ENCODE measurements at regions not wholly inside any gene's neighbourhood (a gene's known extent, or its start where the extent isn't known, plus 50 kb on each side); places are given as distances from the start of the nearest gene placed in this dataset.

DNA sequence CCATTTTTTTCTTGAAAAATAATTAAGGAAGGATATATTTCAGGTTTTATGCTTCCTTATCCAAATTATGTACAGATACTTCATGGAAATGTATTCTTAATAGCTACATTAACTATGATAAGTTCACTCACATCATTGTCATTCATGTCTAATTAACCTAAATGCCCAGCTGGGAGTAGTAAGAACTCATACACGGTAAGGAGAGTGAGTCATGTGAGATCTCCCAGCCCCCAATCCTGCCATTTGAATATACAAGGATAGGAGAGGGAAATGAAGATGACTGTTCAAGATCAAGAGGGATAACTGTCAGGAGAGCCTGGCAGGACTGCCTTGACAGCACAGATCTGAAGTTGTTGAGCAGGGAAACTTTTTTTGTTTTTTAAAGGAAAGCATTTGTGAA is 343.4 kb upstream of the USP15 start:
- H3K4me1 Mint-ChIP-seq = no peaks in the 10 kb centered on the region
- no peaks in the 10 kb centered on the region for H3K36me3 Mint-ChIP-seq (ENCODE audit: low read depth)
- H3K27me3 Mint-ChIP-seq = no peaks in the 10 kb centered on the region
- no peak overlapping the region for H3K4me3 Mint-ChIP-seq
- H3K9me3 Mint-ChIP-seq = peaks cover 10% of the 10 kb centered on the region
- ATAC-seq (replicated peaks) = no peak
- H3K27ac Mint-ChIP-seq = no peak overlapping the region

DNA sequence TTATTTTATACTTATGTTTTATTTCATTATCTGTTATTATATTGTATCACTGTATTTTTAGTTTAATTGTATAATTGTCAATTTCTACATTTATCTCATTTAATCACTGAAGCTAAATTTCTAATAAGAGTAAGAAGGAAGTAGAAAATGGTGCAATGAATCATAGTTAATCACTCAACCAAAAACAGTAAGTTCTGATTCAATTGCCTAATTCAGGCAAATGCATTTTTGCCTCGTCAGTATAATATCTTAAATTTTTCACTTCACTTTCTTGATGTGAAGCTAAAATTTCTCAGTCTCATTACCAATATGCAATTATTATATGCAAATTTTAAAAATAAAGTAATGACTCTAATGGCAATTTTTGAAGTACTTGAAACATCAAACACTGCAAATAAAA is 340.5 kb upstream of the USP15 start:
- Mint-ChIP-seq H3K36me3 (ENCODE audit: low read depth) (no peaks in the 10 kb centered on the region), H3K9me3 (peaks cover 13% of the 10 kb centered on the region), H3K4me3 (no peak overlapping the region), H3K4me1 (no peaks in the 10 kb centered on the region), H3K27me3 (no peaks in the 10 kb centered on the region), H3K27ac (no peak overlapping the region)
- ATAC-seq (replicated peaks) = no peak

DNA sequence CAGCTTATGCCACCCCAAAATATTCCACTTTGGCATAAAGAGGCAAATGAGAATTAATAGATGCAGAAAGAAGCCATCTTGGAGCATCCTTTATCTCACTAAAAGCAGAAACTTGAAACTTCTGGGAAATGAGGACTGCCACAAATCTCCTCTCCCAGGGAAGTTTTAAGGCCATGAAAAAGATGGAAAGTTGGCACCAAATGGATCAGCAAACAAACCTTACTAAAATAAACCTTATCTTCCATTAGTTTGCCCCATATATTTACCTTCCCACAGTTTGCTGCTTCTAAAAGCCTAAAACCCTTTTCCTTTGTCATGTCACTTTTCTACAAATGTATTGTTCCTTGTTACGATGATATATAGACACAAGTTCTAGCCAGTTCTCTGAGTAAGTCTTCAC is 340.0 kb upstream of the USP15 start:
- Mint-ChIP-seq H3K36me3 (ENCODE audit: low read depth) (no peaks in the 10 kb centered on the region), H3K9me3 (peaks cover 15% of the 10 kb centered on the region), H3K27ac (no peak overlapping the region), H3K4me1 (no peaks in the 10 kb centered on the region), H3K27me3 (no peaks in the 10 kb centered on the region), H3K4me3 (no peak overlapping the region)
- ATAC-seq (replicated peaks) = no peak

DNA sequence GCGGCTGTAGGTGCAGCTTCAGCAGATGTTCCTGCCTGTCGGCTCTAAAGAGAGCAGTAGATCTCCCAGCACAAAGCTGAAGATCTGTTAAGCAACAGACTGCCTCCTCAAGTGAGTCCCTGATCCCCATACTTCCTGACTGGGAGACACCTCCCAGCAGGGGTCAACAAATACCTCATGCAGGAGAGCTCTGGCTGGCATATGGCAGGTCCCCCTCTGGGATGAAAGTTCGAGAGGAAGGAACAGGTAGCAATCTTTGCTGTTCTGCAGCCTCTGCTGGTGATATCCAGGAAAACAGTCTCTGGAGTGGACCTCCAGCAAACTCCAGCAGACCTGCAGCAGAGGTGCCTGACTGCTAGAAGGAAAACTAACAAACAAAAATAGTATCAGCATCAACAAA is 337.1 kb upstream of the USP15 start:
- Mint-ChIP-seq H3K4me1 (no peaks in the 10 kb centered on the region), H3K36me3 (ENCODE audit: low read depth) (no peaks in the 10 kb centered on the region), H3K9me3 (peaks cover 25% of the 10 kb centered on the region), H3K27ac (no peak overlapping the region), H3K4me3 (no peak overlapping the region), H3K27me3 (no peaks in the 10 kb centered on the region)
- ATAC-seq (replicated peaks) = no peak

DNA sequence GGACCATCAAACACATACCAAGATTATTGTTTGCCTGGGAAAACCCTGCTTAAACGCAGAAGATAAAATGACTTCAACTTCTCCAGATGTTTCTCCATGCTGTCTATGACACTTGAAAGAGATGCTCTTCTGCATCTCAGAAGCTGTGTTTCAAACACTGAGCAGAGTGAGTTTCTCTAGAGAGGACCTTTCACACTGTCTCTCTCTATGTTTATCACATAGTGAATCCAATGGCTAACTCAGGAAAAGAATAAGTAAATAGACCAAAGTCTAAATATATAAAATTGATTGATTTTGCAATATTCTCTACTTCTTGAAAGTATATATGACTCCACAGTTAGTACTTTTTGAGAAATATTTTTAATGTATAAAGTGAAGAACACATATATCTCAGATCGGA is 325.6 kb upstream of the USP15 start:
- Mint-ChIP-seq H3K9me3 (peaks cover 9% of the 10 kb centered on the region), H3K4me1 (no peaks in the 10 kb centered on the region), H3K4me3 (no peak overlapping the region), H3K27ac (no peak overlapping the region), H3K36me3 (ENCODE audit: low read depth) (no peaks in the 10 kb centered on the region), H3K27me3 (no peaks in the 10 kb centered on the region)
- ATAC-seq (replicated peaks) = no peak

DNA sequence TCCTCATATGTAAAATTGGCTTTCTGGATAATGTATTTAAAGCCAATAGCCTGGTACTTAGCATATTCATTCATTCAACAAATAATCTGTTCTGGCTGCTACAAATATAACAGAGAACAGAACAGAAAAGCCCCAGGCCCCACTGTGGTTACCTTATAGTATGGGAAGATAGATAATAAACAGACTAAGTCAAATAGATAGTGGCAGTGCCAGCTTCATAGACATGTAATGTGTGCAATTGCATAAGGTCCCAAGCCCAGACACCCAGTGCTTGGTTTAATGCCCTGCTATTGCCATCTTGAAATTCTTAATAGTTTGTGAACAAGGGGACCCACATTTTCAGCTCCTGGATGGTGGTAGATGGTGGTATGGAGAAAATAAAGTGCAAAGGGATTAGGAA is 320.2 kb upstream of the USP15 start:
- Mint-ChIP-seq H3K36me3 (ENCODE audit: low read depth) (no peaks in the 10 kb centered on the region), H3K27me3 (no peaks in the 10 kb centered on the region), H3K9me3 (peaks cover 11% of the 10 kb centered on the region), H3K4me3 (no peak overlapping the region), H3K27ac (no peak overlapping the region), H3K4me1 (no peaks in the 10 kb centered on the region)
- ATAC-seq (replicated peaks) = no peak

DNA sequence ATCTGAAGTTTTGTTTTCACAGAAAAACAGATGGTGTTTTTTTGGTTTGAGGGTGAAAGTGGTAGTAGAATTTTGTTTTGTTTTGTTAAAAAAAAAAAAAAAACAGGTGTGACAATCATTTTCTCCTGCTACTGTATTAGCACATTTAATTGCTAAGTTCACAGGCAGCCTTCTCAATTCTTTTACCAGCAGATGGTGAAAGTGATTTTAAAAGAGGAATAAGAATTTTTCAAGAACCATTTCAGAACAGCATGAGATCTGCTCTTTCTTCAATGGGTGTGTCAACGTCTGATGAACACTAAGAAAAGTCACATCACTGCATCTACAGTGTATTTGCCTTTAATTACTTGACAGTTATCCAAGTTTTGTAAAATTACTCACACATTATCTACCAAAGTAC is 303.7 kb upstream of the USP15 start:
- H3K9me3 Mint-ChIP-seq = no peaks in the 10 kb centered on the region
- no peaks in the 10 kb centered on the region for H3K36me3 Mint-ChIP-seq (ENCODE audit: low read depth)
- no peak for ATAC-seq (replicated peaks)
- H3K27ac Mint-ChIP-seq = no peak overlapping the region
- no peaks in the 10 kb centered on the region for H3K27me3 Mint-ChIP-seq
- no peak overlapping the region for H3K4me3 Mint-ChIP-seq
- H3K4me1 Mint-ChIP-seq = no peaks in the 10 kb centered on the region

DNA sequence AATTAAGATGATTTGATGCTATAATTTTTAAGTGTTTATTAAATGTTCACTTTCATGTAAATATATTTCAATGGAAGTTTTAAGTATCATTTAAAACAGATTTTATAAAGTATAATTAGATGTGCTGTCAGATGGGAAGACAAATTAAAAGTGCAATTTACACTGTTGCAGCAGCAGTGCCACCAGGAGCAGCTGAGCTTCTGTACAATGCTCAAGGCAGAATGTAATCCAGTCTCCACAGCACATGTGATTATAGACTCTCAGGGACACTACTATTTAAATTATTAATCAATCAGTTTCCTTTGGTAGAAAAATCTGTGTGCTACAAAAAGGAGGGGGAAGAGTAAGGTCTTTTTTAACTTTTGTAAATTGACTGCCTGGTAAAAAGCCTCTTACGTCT is 285.7 kb upstream of the USP15 start:
- Mint-ChIP-seq H3K4me3 (no peak overlapping the region), H3K9me3 (peaks cover 4% of the 10 kb centered on the region), H3K36me3 (ENCODE audit: low read depth) (no peaks in the 10 kb centered on the region), H3K4me1 (no peaks in the 10 kb centered on the region), H3K27me3 (no peaks in the 10 kb centered on the region), H3K27ac (no peak overlapping the region)
- no peak for ATAC-seq (replicated peaks)

DNA sequence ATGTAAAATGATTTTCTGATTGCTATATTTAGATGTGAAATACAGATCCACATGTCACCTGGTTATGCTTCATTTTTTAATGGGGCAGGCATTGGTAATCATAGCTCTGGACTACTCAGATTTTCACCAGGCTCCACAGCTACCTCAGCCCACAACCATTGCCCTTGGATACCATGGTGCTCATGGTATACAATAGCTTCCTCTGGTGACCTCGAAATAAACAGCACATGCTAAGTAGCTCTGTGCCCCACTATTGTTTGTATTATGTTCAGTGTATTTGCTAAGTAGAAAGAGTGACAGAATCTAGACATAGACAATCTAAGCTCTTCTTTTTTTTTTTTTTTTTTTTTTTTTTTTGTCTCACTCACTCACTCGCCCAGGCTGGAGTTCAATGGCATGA is 274.4 kb upstream of the USP15 start:
- Mint-ChIP-seq H3K27ac (no peak overlapping the region), H3K36me3 (ENCODE audit: low read depth) (no peaks in the 10 kb centered on the region), H3K9me3 (no peaks in the 10 kb centered on the region), H3K27me3 (no peaks in the 10 kb centered on the region), H3K4me3 (no peak overlapping the region), H3K4me1 (no peaks in the 10 kb centered on the region)
- ATAC-seq (replicated peaks) = no peak

DNA sequence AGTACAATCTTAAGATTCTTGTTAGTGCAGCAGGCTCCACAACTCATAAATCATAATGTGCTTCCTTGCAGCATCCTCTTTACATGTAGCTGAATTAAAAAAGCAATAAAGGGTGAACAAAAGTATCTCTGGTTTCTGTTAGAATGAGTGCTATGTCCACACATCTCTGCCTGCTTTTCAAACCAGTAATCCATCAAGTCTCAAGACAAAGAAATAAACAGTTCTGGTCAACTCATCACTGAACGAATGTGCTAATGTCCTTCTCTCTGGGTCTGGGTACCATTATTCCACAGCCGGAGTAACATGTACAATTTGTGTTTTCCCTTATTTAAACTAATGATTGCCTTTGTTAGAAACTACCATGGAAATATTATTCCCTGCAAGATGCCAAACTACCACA is 273.0 kb upstream of the USP15 start:
- Mint-ChIP-seq H3K9me3 (no peaks in the 10 kb centered on the region), H3K4me1 (no peaks in the 10 kb centered on the region), H3K4me3 (no peak overlapping the region), H3K27ac (no peak overlapping the region), H3K27me3 (no peaks in the 10 kb centered on the region), H3K36me3 (ENCODE audit: low read depth) (no peaks in the 10 kb centered on the region)
- ATAC-seq (replicated peaks) = no peak

DNA sequence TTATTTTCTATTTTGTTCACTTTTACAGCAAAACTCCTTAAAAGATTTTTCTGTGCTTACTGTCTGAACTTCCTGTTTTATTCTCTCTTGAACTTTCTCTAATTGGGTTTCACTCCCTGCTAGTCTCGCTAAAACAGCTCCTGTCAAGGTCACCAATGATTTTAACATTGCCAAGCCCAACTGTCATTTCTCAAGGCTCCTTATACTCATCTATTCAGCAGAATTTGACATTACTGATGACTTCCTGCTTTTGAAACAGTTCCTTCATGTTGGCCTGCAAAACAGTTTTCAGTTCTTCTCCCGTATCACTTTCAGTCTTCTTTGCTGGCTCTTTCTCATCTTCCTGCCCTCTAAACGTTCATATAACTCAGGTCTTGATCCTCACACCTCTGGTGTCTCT is 268.5 kb upstream of the USP15 start:
- H3K27ac Mint-ChIP-seq = no peak overlapping the region
- H3K36me3 Mint-ChIP-seq (ENCODE audit: low read depth) = no peaks in the 10 kb centered on the region
- no peaks in the 10 kb centered on the region for H3K27me3 Mint-ChIP-seq
- no peak for ATAC-seq (replicated peaks)
- H3K4me3 Mint-ChIP-seq = no peak overlapping the region
- no peaks in the 10 kb centered on the region for H3K9me3 Mint-ChIP-seq
- H3K4me1 Mint-ChIP-seq = no peaks in the 10 kb centered on the region

DNA sequence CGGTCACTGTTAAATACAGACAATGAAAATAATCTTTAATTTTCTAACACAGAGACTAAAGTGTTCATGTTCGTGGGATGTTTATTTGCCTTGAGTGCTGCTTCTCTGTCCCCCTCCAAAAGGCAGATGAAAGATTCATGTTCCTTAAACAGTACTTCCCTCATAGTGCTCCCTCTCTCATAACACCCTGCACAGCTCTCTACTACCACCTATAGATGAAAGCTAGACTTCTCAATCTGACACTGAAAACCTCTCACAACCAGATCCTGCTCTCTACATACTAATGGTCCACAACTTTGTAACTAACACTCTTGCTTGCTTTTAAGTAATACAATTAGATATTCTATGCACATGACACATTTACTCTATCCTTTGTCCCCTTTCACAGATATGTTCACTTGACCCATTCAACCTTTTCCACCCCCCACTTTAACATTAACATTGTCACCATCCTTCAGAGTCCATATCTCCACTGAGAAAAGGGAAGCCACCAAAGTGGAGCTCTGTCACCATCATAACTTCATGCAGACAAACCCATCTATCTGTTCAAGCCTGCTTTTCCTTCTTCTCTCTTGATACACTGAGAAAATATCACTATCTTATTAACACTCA is 266.4 kb upstream of the USP15 start:
- H3K27me3 Mint-ChIP-seq = peaks cover 5% of the 10 kb centered on the region
- H3K4me3 Mint-ChIP-seq = no peak overlapping the region
- no peaks in the 10 kb centered on the region for H3K36me3 Mint-ChIP-seq (ENCODE audit: low read depth)
- H3K27ac Mint-ChIP-seq = no peak overlapping the region
- ATAC-seq (replicated peaks) = no peak
- no peaks in the 10 kb centered on the region for H3K9me3 Mint-ChIP-seq
- no peaks in the 10 kb centered on the region for H3K4me1 Mint-ChIP-seq

DNA sequence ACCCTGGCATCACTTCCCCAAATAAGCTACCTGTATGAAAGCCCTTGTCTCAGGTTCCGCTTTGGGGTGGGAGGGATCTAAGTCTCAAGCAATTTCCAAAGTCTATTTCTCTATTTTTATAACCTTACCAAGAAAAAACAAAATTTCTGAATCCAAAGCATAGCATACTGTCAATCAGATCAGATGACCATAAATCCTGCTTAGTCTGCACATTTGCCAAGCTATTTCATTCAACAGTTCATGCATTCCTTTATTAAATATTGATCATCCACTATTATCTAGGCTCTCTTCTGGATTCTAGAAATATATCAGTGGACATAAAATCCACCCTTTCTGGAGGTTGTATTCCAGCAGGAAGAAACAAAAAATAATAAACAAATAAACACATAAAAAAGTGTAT is 263.5 kb upstream of the USP15 start:
- peaks cover 5% of the 10 kb centered on the region for H3K27me3 Mint-ChIP-seq
- ATAC-seq (replicated peaks) = no peak
- H3K27ac Mint-ChIP-seq = no peak overlapping the region
- H3K4me1 Mint-ChIP-seq = no peaks in the 10 kb centered on the region
- no peaks in the 10 kb centered on the region for H3K9me3 Mint-ChIP-seq
- H3K4me3 Mint-ChIP-seq = no peak overlapping the region
- H3K36me3 Mint-ChIP-seq (ENCODE audit: low read depth) = no peaks in the 10 kb centered on the region

DNA sequence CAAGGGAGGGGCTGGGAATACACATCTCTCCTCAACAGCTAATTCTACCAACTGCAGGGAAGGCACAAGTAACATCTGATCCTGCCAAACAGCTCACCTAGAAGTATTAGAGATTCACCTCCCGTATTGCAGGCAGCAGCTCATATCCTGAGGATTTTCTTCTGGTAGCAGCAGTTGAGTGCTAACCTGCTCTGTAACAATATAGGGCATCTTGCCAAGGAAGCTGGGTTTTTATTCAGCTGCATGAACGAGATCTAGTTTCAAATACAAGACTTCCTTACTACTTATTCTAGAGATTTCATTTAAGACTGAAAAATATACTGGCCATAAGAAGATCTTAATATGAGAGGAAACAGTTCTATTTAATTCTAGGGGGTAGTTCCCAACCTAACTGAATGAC is 261.4 kb upstream of the USP15 start:
- Mint-ChIP-seq H3K27me3 (peaks cover 5% of the 10 kb centered on the region), H3K4me1 (no peaks in the 10 kb centered on the region), H3K9me3 (no peaks in the 10 kb centered on the region), H3K4me3 (no peak overlapping the region), H3K27ac (no peak overlapping the region), H3K36me3 (ENCODE audit: low read depth) (no peaks in the 10 kb centered on the region)
- no peak for ATAC-seq (replicated peaks)

DNA sequence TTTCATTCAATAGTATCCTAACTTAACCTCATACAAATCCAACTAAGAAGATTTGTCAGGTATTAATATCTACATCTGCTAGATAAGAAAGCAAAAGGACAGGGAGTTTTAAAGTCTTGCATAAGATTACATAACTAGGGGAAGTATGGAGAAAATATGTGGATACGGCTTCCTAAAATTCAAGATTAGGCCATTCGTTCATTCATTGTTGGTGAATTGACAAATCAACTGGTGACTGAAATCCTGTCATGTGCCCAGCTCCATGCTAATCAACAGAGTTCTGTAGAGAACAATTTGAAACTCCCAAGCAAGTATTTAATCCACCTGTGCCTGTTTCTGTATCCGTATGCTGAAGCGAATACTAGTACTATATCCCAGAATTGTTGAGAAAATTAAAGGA is 260.9 kb upstream of the USP15 start:
- H3K4me1 Mint-ChIP-seq = no peaks in the 10 kb centered on the region
- no peak for ATAC-seq (replicated peaks)
- no peaks in the 10 kb centered on the region for H3K9me3 Mint-ChIP-seq
- H3K36me3 Mint-ChIP-seq (ENCODE audit: low read depth) = no peaks in the 10 kb centered on the region
- no peak overlapping the region for H3K4me3 Mint-ChIP-seq
- H3K27ac Mint-ChIP-seq = no peak overlapping the region
- peaks cover 5% of the 10 kb centered on the region for H3K27me3 Mint-ChIP-seq

DNA sequence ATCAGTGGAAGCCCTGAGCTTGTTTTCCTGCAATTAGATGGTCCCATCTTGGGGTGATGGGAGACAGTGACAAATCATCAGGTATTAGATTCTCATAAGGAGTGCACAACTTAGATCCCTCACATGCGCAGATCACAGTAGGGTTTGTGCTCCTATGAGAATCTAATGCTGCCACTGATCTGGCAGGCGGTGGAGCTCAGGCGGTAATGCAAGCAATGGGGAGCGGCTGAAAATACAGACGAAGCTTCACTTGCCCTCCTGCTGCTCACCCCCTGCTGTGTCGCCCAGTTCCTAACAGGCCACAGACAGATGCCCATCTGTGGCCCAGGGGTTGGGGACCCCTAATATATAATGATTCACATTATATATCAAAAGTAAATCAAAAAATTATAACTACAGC is 258.8 kb upstream of the USP15 start:
- H3K27me3 Mint-ChIP-seq = peaks cover 5% of the 10 kb centered on the region
- H3K36me3 Mint-ChIP-seq (ENCODE audit: low read depth) = no peaks in the 10 kb centered on the region
- H3K9me3 Mint-ChIP-seq = no peaks in the 10 kb centered on the region
- H3K27ac Mint-ChIP-seq = no peak overlapping the region
- H3K4me1 Mint-ChIP-seq = no peaks in the 10 kb centered on the region
- ATAC-seq (replicated peaks) = no peak
- no peak overlapping the region for H3K4me3 Mint-ChIP-seq

All from activated T-helper 17 cell treated with anti-CD3 and anti-CD28 coated beads, Interleukin-2, amount 50 U/mL, for 72 hours (primary cell).